A549 (cell line): ENCODE measurements at regions not wholly inside any gene's neighbourhood (a gene's known extent, or its start where the extent isn't known, plus 50 kb on each side); places are given as distances from the start of the nearest gene placed in this dataset.
"Not testable (repeated sequence)": the region's sequence is repeated elsewhere in the genome, so short reads cannot be mapped to it uniquely, and the experiment has no call there.

ENCODE experiments used
- ATAC-seq, 2 experiments: fragments of 200-7000 bp in 1 of 2; fragments of >200 bp in 1 of 2; cut with Nextera tagmentation in 1 of 2; cut with Tn5 transposase in 1 of 2; 3 replicates each; pipeline versions ENCODE4 v1.8.0 to v1.9.1; 2018 to 2020; ENCODE audit warnings: mild to moderate bottlenecking in 1 of 2, moderate library complexity in 1 of 2
- CTCF ChIA-PET: fragments of 300-600 bp; sonication (Branson Sonifier 250); formaldehyde crosslinking; extraction: SDS; loops from one replicate; lab custom pipeline; 2021; ENCODE audit warnings: antibody characterized with exemption, inconsistent platforms; lab: Yijun Ruan, JAX
- POLR2A ChIA-PET: fragments of 350-600 bp; formaldehyde crosslinking; extraction: SDS; loops from one replicate; lab custom pipeline; 2021; ENCODE audit warnings: antibody characterized with exemption, inconsistent platforms; lab: Yijun Ruan, JAX
- DNase-seq, 2 experiments: peaks; one replicate each; pipeline versions ENCODE4 v3.0.0 to v3.0.0-alpha.2; 2011 to 2016; ENCODE audit warnings: low read depth in 1 of 2, low spot score in 1 of 2
- FAIRE-seq: peaks from 2 replicates; lab custom pipeline; 2011; peaks lifted over from hg19 to GRCh38; lab: Jason Lieb, UNC
- H3K27ac ChIP-seq, 2 experiments: fragments of >200 bp; sonication (Bioruptor Twin); formaldehyde crosslinking; 3 replicates each; pipeline ENCODE4 v1.5.1; 2016 to 2017
- H3K4me1 ChIP-seq: fragments of >200 bp; sonication (Bioruptor Twin); formaldehyde crosslinking; 3 replicates; pipeline ENCODE4 v1.6.1; 2016
- H3K4me2 ChIP-seq: fragments of >200 bp; sonication (Bioruptor Twin); formaldehyde crosslinking; 3 replicates; pipeline ENCODE4 v1.6.1; 2016
- H3K4me3 ChIP-seq: fragments of >200 bp; sonication (Bioruptor Twin); formaldehyde crosslinking; 3 replicates; pipeline ENCODE4 v1.5.1; 2016
- H3K9me3 ChIP-seq: fragments of >200 bp; sonication (Bioruptor Twin); formaldehyde crosslinking; 3 replicates; pipeline ENCODE4 v1.6.1; 2016
- BHLHE40 ChIP-seq: IDR thresholded peaks from 2 replicates; pipeline ENCODE4 v1.6.1; 2012; ENCODE audit warnings: low read depth, low read length, inconsistent platforms
- CBX2 ChIP-seq: fragments of 200-600 bp; sonication (generic); IDR thresholded peaks from 2 replicates; pipeline ENCODE4 v1.6.1; 2016; ENCODE audit warnings: low read depth, mild to moderate bottlenecking, borderline replicate concordance
- E2F6 ChIP-seq: IDR thresholded peaks from 2 replicates; pipeline ENCODE4 v1.6.1; 2012; ENCODE audit warnings: low read depth, borderline replicate concordance
- ESRRA ChIP-seq: fragments of 150-350 bp; IDR thresholded peaks from 2 replicates; pipeline ENCODE4 v1.6.1; 2014; ENCODE audit warnings: mild to moderate bottlenecking, low read length, borderline replicate concordance
- FOSL2 ChIP-seq, 2 experiments: fragments of 450-650 bp in 1 of 2; fragments of >200 bp in 1 of 2; sonication (Bioruptor Twin) in 1 of 2; formaldehyde crosslinking; IDR thresholded peaks; 2 replicates each; pipeline versions ENCODE4 v1.5.0 to v1.6.1; 2016 to 2020; ENCODE audit warnings: mild to moderate bottlenecking in 1 of 2, moderate library complexity in 1 of 2
- HES2 ChIP-seq: fragments of >200 bp; sonication (Bioruptor Twin); formaldehyde crosslinking; IDR thresholded peaks from 2 replicates; pipeline ENCODE4 v1.6.1; 2016
- HOXB13 ChIP-seq: fragments of 250-450 bp; sonication (Bioruptor Pico); IDR thresholded peaks from 2 replicates; pipeline ENCODE4 v1.5.0; 2020; ENCODE audit warnings: low read depth, mild to moderate bottlenecking, moderate library complexity
- KDM5A ChIP-seq: fragments of 200-600 bp; sonication (generic); IDR thresholded peaks from 2 replicates; pipeline ENCODE4 v1.6.1; 2016; ENCODE audit warnings: antibody characterized with exemption, mild to moderate bottlenecking
- MAFK ChIP-seq: fragments of 450-650 bp; IDR thresholded peaks from 2 replicates; pipeline ENCODE4 v1.6.1; 2014; ENCODE audit not compliant: partially characterized antibody
- MAX ChIP-seq: IDR thresholded peaks from 2 replicates; pipeline ENCODE4 v1.6.1; 2012
- NR3C1 ChIP-seq: fragments of >200 bp; sonication (Bioruptor Twin); formaldehyde crosslinking; IDR thresholded peaks from 3 replicates; pipeline ENCODE4 v1.6.1; 2017
- PBX3 ChIP-seq: IDR thresholded peaks from 2 replicates; pipeline ENCODE4 v1.6.1; 2012
- PHF8 ChIP-seq: fragments of 200-600 bp; sonication (generic); IDR thresholded peaks from 2 replicates; pipeline ENCODE4 v1.6.1; 2016; ENCODE audit warnings: low read depth, mild to moderate bottlenecking, antibody characterized with exemption, moderate library complexity, borderline replicate concordance
- RFX5 ChIP-seq: fragments of 450-650 bp; IDR thresholded peaks from 2 replicates; pipeline ENCODE4 v1.7.1; 2014; ENCODE audit warnings: antibody characterized with exemption, mild to moderate bottlenecking, moderate library complexity
- SMC3 ChIP-seq: fragments of >200 bp; sonication (Bioruptor Twin); formaldehyde crosslinking; IDR thresholded peaks from 3 replicates; pipeline ENCODE4 v1.6.1; 2018; ENCODE audit warnings: inconsistent platforms
- SREBF2 ChIP-seq: fragments of 450-650 bp; IDR thresholded peaks from 2 replicates; pipeline ENCODE4 v1.6.1; 2014; ENCODE audit warnings: mild to moderate bottlenecking, moderate library complexity
- ZSCAN20 ChIP-seq: fragments of 250-450 bp; sonication (Bioruptor Pico); IDR thresholded peaks from 2 replicates; pipeline ENCODE4 v1.8.0; 2022; ENCODE audit warnings: mild to moderate bottlenecking, moderate library complexity
- WGBS: methylation state at CpG from one replicate; pipeline ENCODE4 v1.1.6; 2017; ENCODE audit errors: missing lambda C conversion rate; 5-methylcytosine and 5-hydroxymethylcytosine counted together
- TF ChIP-seq, protein P1 (sequence below): fragments of >200 bp; sonication (Bioruptor Twin); formaldehyde crosslinking; IDR thresholded peaks from 3 replicates; pipeline ENCODE4 v1.5.1; 2016

GRCh38 chr9:65466911-65467734, 182.1 kb upstream of the FOXD4L5 start:
- ATAC-seq, H3K4me3 ChIP-seq, FAIRE-seq, POLR2A ChIA-PET, DNase-seq, H3K27ac ChIP-seq, H3K9me3 ChIP-seq, H3K4me1 ChIP-seq, CTCF ChIA-PET, H3K4me2 ChIP-seq: not testable (repeated sequence)
- 69% methylated on average over 12 of the region's 55 CpGs for WGBS

- FAIRE-seq, H3K4me1 ChIP-seq, DNase-seq, H3K9me3 ChIP-seq, H3K27ac ChIP-seq, POLR2A ChIA-PET, H3K4me3 ChIP-seq, ATAC-seq, H3K4me2 ChIP-seq, CTCF ChIA-PET: not testable (repeated sequence)
- WGBS = 66% methylated on average over 15 of the region's 17 CpGs
Measured at GRCh38 chr9:65465246-65465895, 180.4 kb upstream of the FOXD4L5 start.

GRCh38 chr9:65462476-65462875, 177.5 kb upstream of the FOXD4L5 start:
- H3K4me2 ChIP-seq, POLR2A ChIA-PET, FAIRE-seq, DNase-seq, H3K27ac ChIP-seq, H3K4me1 ChIP-seq, ATAC-seq, H3K4me3 ChIP-seq, CTCF ChIA-PET, H3K9me3 ChIP-seq: not testable (repeated sequence)
- WGBS = 53% methylated on average over 15 of the region's 15 CpGs

- Histone ChIP-seq H3K4me3 (no peak overlapping the region), H3K27ac (no peak overlapping the region), H3K4me2 (no peak overlapping the region), H3K9me3 (no peaks in the 10 kb centered on the region), H3K4me1 (no peaks in the 10 kb centered on the region)
- ChIA-PET CTCF (no interaction called here), POLR2A (no interaction called here)
- TF ChIP-seq ESRRA = no peak
- no peak for TF ChIP-seq BHLHE40
- no peak for TF ChIP-seq RFX5
- TF ChIP-seq PHF8 = no peak
- no peak for TF ChIP-seq HES2
- no peak for TF ChIP-seq NR3C1
- no peak for TF ChIP-seq CBX2
- TF ChIP-seq MAFK = no peak
- no peak for TF ChIP-seq MAX
- no peak for TF ChIP-seq HOXB13 (CRISPR knock-in tag)
- no peak for TF ChIP-seq KDM5A
- TF ChIP-seq, protein P1, sequence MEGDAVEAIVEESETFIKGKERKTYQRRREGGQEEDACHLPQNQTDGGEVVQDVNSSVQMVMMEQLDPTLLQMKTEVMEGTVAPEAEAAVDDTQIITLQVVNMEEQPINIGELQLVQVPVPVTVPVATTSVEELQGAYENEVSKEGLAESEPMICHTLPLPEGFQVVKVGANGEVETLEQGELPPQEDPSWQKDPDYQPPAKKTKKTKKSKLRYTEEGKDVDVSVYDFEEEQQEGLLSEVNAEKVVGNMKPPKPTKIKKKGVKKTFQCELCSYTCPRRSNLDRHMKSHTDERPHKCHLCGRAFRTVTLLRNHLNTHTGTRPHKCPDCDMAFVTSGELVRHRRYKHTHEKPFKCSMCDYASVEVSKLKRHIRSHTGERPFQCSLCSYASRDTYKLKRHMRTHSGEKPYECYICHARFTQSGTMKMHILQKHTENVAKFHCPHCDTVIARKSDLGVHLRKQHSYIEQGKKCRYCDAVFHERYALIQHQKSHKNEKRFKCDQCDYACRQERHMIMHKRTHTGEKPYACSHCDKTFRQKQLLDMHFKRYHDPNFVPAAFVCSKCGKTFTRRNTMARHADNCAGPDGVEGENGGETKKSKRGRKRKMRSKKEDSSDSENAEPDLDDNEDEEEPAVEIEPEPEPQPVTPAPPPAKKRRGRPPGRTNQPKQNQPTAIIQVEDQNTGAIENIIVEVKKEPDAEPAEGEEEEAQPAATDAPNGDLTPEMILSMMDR = no peak
- no peak for TF ChIP-seq E2F6
- no peak for TF ChIP-seq PBX3
- TF ChIP-seq SMC3 = no peak
- no peak for TF ChIP-seq SREBF2
- TF ChIP-seq ZSCAN20 (CRISPR knock-in tag) = no peak
- no peak for TF ChIP-seq FOSL2 (IDR thresholded peaks at IDR 0.05)
- no peak for TF ChIP-seq FOSL2 (CRISPR knock-in tag; IDR thresholded peaks at IDR 0.05)
- no peak for FAIRE-seq
- ATAC-seq = no peak
- 20% methylated on average over 6 of the region's 11 CpGs for whole genome bisulfite sequencing
- DNase-seq = no peak
Measured at GRCh38 chr9:65459756-65460320, 174.8 kb upstream of the FOXD4L5 start.
